Uterus (tissue), 3 donors: ENCODE measurements at regions not wholly inside any gene's neighbourhood (a gene's known extent, or its start where the extent isn't known, plus 50 kb on each side); places are given as distances from the start of the nearest gene placed in this dataset.

ENCODE experiments used
- DNase-seq, 2 donors: peaks; one replicate each; pipeline ENCODE4 v3.0.0-alpha.2; 2019 to 2020
- H3K27ac ChIP-seq, 2 donors: fragments of 200-600 bp; sonication (generic); 1 replicate in 1 of 2; 2 replicates in 1 of 2; pipeline ENCODE4 v1.5.1; 2016 to 2018
- H3K27me3 ChIP-seq, 2 donors: fragments of 200-600 bp; sonication (generic); one replicate each; pipeline ENCODE4 v1.5.1; 2018 to 2019; ENCODE audit warnings: control low read depth in 1 of 2
- H3K36me3 ChIP-seq, 2 donors: fragments of 200-600 bp; sonication (generic); one replicate each; pipeline ENCODE4 v1.5.1; 2019; ENCODE audit warnings: control low read depth in 1 of 2
- H3K4me1 ChIP-seq, 2 donors: fragments of 200-600 bp; sonication (generic); one replicate each; pipeline ENCODE4 v1.5.1; 2018 to 2019; ENCODE audit warnings: control low read depth in 1 of 2
- H3K4me3 ChIP-seq, 2 donors: fragments of 200-600 bp; sonication (generic); 1 replicate in 1 of 2; 2 replicates in 1 of 2; pipeline ENCODE4 v1.5.1; 2018 to 2019; ENCODE audit warnings: mild to moderate bottlenecking in 1 of 2
- H3K9me3 ChIP-seq, 2 donors: fragments of 200-600 bp; sonication (generic); one replicate each; pipeline ENCODE4 v1.5.1; 2019; ENCODE audit warnings: control low read depth in 1 of 2
- POLR2A ChIP-seq, 2 donors: fragments of 450-650 bp; IDR thresholded peaks; one replicate each; pipeline ENCODE4 v1.6.1; 2016; ENCODE audit warnings: antibody characterized with exemption in 2 of 2, mild to moderate bottlenecking in 1 of 2, moderate library complexity in 1 of 2
- intact Hi-C: fragments of 100-400 bp; cut with DNase I; formaldehyde crosslinking; loops from one replicate; pipeline ENCODE4 v1.15.1; 2023; ENCODE audit warnings: low total_unique reads
- TF ChIP-seq, protein P1 (sequence below), 4 experiments: fragments of 200-600 bp in 2 of 4; fragments of 450-650 bp in 2 of 4; sonication (generic) in 2 of 4; IDR thresholded peaks; one replicate each; pipeline ENCODE4 v1.5.1; 2016 to 2019; ENCODE audit warnings: antibody characterized with exemption in 4 of 4, mild to moderate bottlenecking in 2 of 4, moderate library complexity in 1 of 4
- donor health status: DM: yes; HTN: yes; CAD: no.

DNA sequence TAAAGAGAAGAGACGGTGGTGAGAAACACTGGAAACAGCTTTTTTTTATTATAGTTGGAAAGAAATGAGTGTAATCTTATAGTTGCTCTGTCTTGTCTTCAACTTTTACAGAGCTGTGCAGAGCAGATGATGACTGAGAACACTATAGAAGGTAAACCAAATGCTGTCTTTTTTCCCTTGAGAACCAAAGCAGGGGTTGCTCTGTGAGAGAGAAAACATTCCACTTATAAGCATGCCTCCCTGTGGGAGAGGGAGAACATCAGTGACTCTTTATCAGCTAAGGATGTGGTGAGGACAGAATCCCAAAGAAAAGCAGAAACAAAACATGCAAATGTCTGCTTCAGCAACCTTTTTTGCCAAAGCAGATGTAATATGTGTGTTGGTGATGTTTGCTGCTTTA, 179.3 kb upstream of the HDDC2 start:
- Histone ChIP-seq H3K27me3 (no peaks in the 10 kb centered on the region), H3K36me3 (no peaks in the 10 kb centered on the region), H3K4me1 (no peaks in the 10 kb centered on the region), H3K4me3 (no peak overlapping the region), H3K27ac (no peak overlapping the region), H3K9me3 (no peaks in the 10 kb centered on the region)
- TF ChIP-seq, protein P1, sequence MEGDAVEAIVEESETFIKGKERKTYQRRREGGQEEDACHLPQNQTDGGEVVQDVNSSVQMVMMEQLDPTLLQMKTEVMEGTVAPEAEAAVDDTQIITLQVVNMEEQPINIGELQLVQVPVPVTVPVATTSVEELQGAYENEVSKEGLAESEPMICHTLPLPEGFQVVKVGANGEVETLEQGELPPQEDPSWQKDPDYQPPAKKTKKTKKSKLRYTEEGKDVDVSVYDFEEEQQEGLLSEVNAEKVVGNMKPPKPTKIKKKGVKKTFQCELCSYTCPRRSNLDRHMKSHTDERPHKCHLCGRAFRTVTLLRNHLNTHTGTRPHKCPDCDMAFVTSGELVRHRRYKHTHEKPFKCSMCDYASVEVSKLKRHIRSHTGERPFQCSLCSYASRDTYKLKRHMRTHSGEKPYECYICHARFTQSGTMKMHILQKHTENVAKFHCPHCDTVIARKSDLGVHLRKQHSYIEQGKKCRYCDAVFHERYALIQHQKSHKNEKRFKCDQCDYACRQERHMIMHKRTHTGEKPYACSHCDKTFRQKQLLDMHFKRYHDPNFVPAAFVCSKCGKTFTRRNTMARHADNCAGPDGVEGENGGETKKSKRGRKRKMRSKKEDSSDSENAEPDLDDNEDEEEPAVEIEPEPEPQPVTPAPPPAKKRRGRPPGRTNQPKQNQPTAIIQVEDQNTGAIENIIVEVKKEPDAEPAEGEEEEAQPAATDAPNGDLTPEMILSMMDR (IDR thresholded peaks at IDR 0.05) = no peak
- no peak for TF ChIP-seq POLR2A (IDR thresholded peaks at IDR 0.05)
- intact Hi-C loops = no loop called here
- no peak for DNase-seq

DNA sequence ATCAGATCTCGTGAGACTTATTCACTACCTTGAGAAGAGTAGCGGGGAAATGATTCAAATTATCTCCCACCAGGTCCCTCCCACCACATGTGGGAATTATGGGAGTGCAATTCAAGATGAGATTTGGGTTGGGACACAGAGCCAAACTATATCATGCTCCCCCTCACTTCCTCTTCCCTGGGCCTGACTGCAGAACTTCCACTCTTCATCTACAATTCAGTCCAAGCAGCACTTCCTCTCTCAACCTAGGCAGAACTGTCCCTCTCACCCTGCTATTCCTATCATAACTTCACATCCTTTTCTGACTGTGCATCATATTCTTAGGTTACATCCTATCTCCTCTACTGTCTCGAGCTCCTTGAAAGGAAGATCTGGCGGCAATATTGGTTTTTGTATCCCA, 184.0 kb upstream of the HDDC2 start:
- H3K9me3 ChIP-seq = no peaks in the 10 kb centered on the region
- H3K4me3 ChIP-seq = no peak overlapping the region
- H3K36me3 ChIP-seq = no peaks in the 10 kb centered on the region
- H3K27me3 ChIP-seq = no peaks in the 10 kb centered on the region
- no peak overlapping the region for H3K27ac ChIP-seq
- DNase-seq = no peak
- intact Hi-C loops = no loop called here
- no peak for TF ChIP-seq POLR2A (IDR thresholded peaks at IDR 0.05)
- TF ChIP-seq, protein P1 (IDR thresholded peaks at IDR 0.05) = no peak
- no peaks in the 10 kb centered on the region for H3K4me1 ChIP-seq

DNA sequence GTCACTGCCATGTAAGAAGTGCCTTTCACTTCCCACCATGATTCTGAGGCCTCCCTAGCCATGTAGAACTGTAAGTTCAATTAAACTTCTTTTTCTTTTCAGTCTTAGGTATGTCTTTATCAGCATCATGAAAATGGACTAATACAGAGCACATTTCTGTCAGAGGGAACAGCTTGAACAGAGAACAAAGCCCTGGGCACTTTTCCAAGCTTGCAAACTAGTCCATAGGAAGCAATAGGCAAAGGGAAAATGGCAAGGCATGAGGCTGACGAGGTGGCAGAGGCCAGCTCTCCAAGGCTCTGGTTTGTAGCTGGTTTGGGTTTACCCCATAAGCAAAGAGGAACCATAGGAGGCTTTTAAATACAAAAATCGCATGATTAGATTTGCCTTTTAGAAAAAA, 185.1 kb upstream of the HDDC2 start:
- H3K4me1 ChIP-seq = no peaks in the 10 kb centered on the region
- no peak overlapping the region for H3K27ac ChIP-seq
- no peaks in the 10 kb centered on the region for H3K9me3 ChIP-seq
- no peak for DNase-seq
- intact Hi-C loops = no loop called here
- no peak for TF ChIP-seq POLR2A (IDR thresholded peaks at IDR 0.05)
- TF ChIP-seq, protein P1 (IDR thresholded peaks at IDR 0.05) = no peak
- no peaks in the 10 kb centered on the region for H3K27me3 ChIP-seq
- no peak overlapping the region for H3K4me3 ChIP-seq
- no peaks in the 10 kb centered on the region for H3K36me3 ChIP-seq

DNA sequence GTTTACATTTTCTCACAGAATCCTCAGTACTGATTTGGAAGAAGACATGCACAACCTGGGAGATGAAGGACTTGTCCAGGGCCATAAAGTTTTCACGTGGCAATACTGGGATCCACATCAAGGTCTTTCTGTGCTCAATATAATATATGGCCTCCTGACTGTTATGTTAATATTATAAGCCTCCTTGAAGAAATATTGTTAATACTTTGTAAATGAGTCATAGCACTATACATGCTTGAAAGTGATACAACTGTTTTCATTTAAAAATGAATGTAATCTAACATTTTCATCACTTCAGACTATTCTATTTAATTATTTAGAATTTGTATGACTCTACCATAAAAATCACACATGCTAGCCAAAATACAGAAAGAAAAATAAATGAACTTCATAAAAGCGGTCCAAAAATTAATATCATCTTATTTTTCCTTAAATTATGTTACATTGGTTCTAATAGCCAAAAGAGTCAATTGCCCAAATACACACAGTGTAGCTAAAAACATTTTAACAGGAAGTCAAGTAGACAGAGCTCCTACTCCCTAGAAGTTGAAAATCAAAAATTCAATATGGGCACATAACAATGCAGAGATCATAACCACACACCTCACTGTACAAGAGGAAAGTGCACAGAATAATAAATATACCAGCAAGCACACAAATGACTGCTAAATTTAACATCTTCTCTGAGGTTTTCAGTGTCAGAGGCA, 188.0 kb upstream of the HDDC2 start:
- no peak overlapping the region for H3K4me3 ChIP-seq
- no peak overlapping the region for H3K27ac ChIP-seq
- intact Hi-C loops = no loop called here
- TF ChIP-seq, protein P1 (IDR thresholded peaks at IDR 0.05) = no peak
- TF ChIP-seq POLR2A (IDR thresholded peaks at IDR 0.05) = no peak
- no peak for DNase-seq
- H3K9me3 ChIP-seq = no peaks in the 10 kb centered on the region
- H3K36me3 ChIP-seq = no peaks in the 10 kb centered on the region
- H3K27me3 ChIP-seq = no peaks in the 10 kb centered on the region
- H3K4me1 ChIP-seq = no peaks in the 10 kb centered on the region

DNA sequence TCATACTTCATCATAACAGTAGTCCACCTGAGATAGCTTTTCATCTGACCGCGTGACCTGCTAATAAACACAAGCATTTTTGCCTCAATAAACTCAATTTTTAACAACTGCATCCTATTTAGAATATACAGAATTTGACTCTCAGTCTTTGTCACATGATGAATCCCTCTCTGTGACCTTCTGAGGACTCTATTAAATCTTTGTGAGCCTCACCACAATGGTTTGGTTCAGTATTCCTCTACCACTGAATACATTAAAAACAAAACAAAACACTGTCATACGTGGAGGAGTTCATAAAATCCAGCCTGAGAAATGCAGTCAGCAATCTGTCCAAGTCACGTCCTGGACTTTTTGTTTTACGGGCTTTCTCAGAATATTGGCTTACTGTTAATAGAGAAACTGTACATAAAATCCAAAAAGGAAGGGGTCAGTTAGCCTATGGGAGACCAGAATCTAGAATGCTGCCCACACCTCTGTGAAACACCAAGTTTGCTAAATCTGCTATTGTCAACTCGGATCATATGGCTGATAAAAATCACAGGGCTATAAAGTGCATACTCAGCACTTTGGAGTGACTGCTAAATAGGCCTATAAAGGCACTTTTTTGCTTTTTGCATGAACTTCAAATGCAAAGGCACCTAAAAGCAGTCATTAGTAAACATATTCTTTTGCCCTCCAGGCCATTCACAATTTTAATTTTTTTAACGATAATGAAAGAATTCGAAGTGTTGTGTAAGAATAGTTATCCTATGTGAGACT, 190.3 kb upstream of the HDDC2 start:
- DNase-seq = no peak
- intact Hi-C loops = no loop called here
- TF ChIP-seq POLR2A (IDR thresholded peaks at IDR 0.05) = no peak
- TF ChIP-seq, protein P1 (IDR thresholded peaks at IDR 0.05) = no peak
- H3K36me3 ChIP-seq = no peaks in the 10 kb centered on the region
- H3K4me1 ChIP-seq = no peaks in the 10 kb centered on the region
- no peaks in the 10 kb centered on the region for H3K27me3 ChIP-seq
- no peak overlapping the region for H3K4me3 ChIP-seq
- no peak overlapping the region for H3K27ac ChIP-seq
- no peaks in the 10 kb centered on the region for H3K9me3 ChIP-seq
